KMS-11 (cell line): ENCODE measurements at regions not wholly inside any gene's neighbourhood (a gene's known extent, or its start where the extent isn't known, plus 50 kb on each side); places are given as distances from the start of the nearest gene placed in this dataset.
A peak's percentile ranks its signal among the peaks of the same experiment; 100 is the strongest.

Experiments used
- H2AFZ ChIP-seq: fragments of 200-600 bp; sonication (generic); 2 replicates; pipeline ENCODE4 v1.6.1; 2016; ENCODE audit warnings: antibody characterized with exemption, mixed run types, low read depth
- H3K27ac ChIP-seq: fragments of 200-600 bp; sonication (generic); 2 replicates; pipeline ENCODE4 v1.6.1; 2016; ENCODE audit warnings: mild to moderate bottlenecking, mixed run types
- H3K27me3 ChIP-seq: fragments of 200-600 bp; sonication (generic); 2 replicates; pipeline ENCODE4 v1.6.1; 2017; ENCODE audit warnings: mild to moderate bottlenecking, low read depth, mixed run types, moderate library complexity; ENCODE audit not compliant: insufficient read depth
- H3K36me3 ChIP-seq: fragments of 200-600 bp; sonication (generic); 2 replicates; pipeline ENCODE4 v1.6.1; 2017; ENCODE audit warnings: mild to moderate bottlenecking, mixed run types; ENCODE audit not compliant: insufficient read depth
- H3K4me1 ChIP-seq: fragments of 200-600 bp; sonication (generic); 2 replicates; pipeline ENCODE4 v1.6.1; 2016; ENCODE audit warnings: mild to moderate bottlenecking, low read depth, mixed run types; ENCODE audit not compliant: poor library complexity, severe bottlenecking
- H3K4me2 ChIP-seq: fragments of 200-600 bp; sonication (generic); 2 replicates; pipeline ENCODE4 v1.7.0; 2016; ENCODE audit warnings: mild to moderate bottlenecking, mixed run types
- H3K4me3 ChIP-seq: fragments of 200-600 bp; sonication (generic); IDR thresholded peaks from 2 replicates; pipeline ENCODE4 v1.6.1; 2017; ENCODE audit warnings: low read depth, low read length, mixed read lengths; ENCODE audit not compliant: insufficient read depth
- H3K79me2 ChIP-seq: fragments of 200-600 bp; sonication (generic); 2 replicates; pipeline ENCODE4 v1.6.1; 2016; ENCODE audit warnings: low read depth, mixed run types; ENCODE audit not compliant: insufficient read depth
- H3K9ac ChIP-seq: fragments of 200-600 bp; sonication (generic); 2 replicates; pipeline ENCODE4 v1.6.1; 2016; ENCODE audit warnings: mild to moderate bottlenecking, mixed run types
- H4K20me1 ChIP-seq: fragments of 200-600 bp; sonication (generic); 2 replicates; pipeline ENCODE4 v1.6.1; 2016; ENCODE audit warnings: mild to moderate bottlenecking, mixed run types; ENCODE audit not compliant: insufficient read depth
- TF ChIP-seq, protein P1 (sequence below): fragments of 200-600 bp; sonication (generic); conservative IDR thresholded peaks from 2 replicates; pipeline ENCODE4 v1.6.1; 2017; ENCODE audit warnings: low read depth, mild to moderate bottlenecking, antibody characterized with exemption, low read length, moderate library complexity, mixed read lengths

DNA sequence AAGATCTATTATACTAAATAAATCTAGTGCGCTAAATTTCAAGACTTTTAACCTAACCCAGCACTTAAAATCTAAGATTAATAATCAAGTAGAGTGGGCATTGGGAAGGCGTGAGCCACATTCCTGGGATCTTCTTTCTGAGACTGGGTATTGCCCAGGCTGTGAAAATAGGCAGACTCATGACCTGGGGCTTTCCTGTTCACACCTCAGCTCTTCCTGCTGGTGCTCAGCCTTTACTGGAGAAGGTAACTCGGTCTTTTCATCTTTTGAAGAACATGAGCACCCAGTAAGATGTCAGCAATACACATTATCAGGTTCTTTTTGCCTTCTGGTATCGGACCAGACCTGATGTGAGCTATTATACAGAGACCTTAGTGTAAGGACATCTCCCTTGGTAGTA, 500.5 kb downstream of the PLCL1 start:
- Histone ChIP-seq H3K4me3 (no peak overlapping the region), H3K4me2 (no peak overlapping the region), H3K27me3 (no peaks in the 10 kb centered on the region), H3K36me3 (no peaks in the 10 kb centered on the region), H3K27ac (no peak overlapping the region), H3K9ac (no peak overlapping the region), H4K20me1 (no peaks in the 10 kb centered on the region), H3K4me1 (peaks cover 3% of the 10 kb centered on the region), H2AFZ (no peak overlapping the region), H3K79me2 (no peaks in the 10 kb centered on the region)
- TF ChIP-seq, protein P1, sequence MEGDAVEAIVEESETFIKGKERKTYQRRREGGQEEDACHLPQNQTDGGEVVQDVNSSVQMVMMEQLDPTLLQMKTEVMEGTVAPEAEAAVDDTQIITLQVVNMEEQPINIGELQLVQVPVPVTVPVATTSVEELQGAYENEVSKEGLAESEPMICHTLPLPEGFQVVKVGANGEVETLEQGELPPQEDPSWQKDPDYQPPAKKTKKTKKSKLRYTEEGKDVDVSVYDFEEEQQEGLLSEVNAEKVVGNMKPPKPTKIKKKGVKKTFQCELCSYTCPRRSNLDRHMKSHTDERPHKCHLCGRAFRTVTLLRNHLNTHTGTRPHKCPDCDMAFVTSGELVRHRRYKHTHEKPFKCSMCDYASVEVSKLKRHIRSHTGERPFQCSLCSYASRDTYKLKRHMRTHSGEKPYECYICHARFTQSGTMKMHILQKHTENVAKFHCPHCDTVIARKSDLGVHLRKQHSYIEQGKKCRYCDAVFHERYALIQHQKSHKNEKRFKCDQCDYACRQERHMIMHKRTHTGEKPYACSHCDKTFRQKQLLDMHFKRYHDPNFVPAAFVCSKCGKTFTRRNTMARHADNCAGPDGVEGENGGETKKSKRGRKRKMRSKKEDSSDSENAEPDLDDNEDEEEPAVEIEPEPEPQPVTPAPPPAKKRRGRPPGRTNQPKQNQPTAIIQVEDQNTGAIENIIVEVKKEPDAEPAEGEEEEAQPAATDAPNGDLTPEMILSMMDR, result no peak

DNA sequence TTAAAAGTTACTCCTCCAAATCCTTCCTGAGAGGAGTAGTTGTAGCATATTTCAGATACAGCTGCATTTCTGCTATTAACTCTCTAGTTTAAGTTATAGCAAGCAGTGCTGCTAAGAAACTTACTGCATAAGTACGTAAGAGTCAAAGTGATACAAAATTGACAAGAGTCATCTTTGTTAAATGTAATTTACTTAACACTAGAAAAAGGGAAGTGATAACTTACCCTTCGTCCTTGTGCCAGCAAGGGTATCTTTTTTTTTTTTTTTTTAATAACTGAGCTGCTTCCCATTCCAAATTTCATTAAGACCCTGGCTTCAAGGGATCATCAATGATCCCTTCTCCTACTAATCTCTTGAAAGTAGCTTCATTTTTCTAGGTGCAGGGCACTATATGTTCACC, 493.0 kb downstream of the PLCL1 start:
- H3K27me3 ChIP-seq, result no peaks in the 10 kb centered on the region
- no peaks in the 10 kb centered on the region for H4K20me1 ChIP-seq
- TF ChIP-seq, protein P1, result no peak
- H3K4me2 ChIP-seq, result no peak overlapping the region
- H3K4me3 ChIP-seq, result no peak overlapping the region
- H2AFZ ChIP-seq, result no peak overlapping the region
- no peak overlapping the region for H3K9ac ChIP-seq
- H3K27ac ChIP-seq, result no peak overlapping the region
- H3K36me3 ChIP-seq, result no peaks in the 10 kb centered on the region
- H3K79me2 ChIP-seq, result no peaks in the 10 kb centered on the region
- no peaks in the 10 kb centered on the region for H3K4me1 ChIP-seq

DNA sequence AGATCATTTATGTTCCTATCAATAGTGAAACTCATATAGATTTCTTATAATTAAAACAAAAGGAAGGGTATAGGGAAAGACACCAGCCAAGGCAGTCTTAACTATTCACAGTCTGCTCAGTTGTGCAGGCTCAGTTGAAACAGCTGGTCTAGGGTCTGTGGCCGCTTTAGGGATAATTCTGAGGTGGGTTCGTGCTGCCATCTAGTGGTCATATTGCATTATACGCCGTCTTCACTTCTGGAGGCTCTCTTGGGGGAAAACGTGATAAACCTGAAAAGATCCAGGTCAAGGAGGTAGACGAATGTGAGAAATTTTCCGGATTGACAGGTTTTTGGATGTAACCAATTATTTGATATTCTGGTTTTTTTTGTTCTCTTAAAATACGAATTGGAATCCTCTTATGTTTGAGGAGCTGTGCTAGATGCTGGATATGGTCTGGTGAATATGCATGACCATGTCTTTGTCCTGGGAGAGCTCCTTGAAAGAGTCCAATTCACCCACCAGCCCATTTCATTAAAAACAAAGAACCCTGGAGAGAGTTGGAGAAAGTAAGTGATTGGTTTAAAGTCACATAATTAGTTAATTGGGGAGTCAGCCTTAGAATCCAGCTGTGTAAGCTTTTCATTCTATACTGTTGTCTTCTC, 492.4 kb downstream of the PLCL1 start:
- Histone ChIP-seq H4K20me1 (no peaks in the 10 kb centered on the region), H3K4me2 (no peak overlapping the region)

DNA sequence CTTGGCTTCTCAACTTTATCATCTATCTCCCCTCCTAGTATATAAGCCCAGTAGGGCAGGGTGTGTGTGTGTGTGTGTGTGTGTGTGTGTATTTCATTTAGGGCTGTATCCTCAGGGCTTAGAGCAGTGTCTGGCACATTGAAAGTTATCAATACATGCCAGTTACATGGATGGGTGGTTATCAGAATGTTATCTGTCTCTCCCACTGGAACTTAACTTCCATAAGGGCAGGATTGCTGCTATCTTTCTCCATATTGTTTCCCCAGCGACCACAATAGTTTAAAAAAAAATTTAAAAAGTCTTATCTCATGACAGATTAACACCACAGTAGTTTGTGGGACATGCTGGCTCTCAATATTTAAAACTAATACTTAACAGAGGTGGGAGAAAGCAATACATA, 488.9 kb downstream of the PLCL1 start:
- Histone ChIP-seq H3K36me3 (no peaks in the 10 kb centered on the region), H3K27ac (no peak overlapping the region)
- TF ChIP-seq, protein P1, result no peak

More for the DNA sequence above, 492.4 kb downstream of the PLCL1 start:
- Histone ChIP-seq H3K4me1 (no peaks in the 10 kb centered on the region), H3K4me3 (no peak overlapping the region), H3K27me3 (no peaks in the 10 kb centered on the region), H3K36me3 (no peaks in the 10 kb centered on the region), H3K9ac (no peak overlapping the region), H2AFZ (no peak overlapping the region), H3K79me2 (no peaks in the 10 kb centered on the region), H3K27ac (no peak overlapping the region)
- TF ChIP-seq, protein P1, result peak; percentile 81

More for the DNA sequence above, 488.9 kb downstream of the PLCL1 start:
- no peaks in the 10 kb centered on the region for H3K79me2 ChIP-seq
- H3K4me3 ChIP-seq, result no peak overlapping the region
- no peaks in the 10 kb centered on the region for H4K20me1 ChIP-seq
- no peak overlapping the region for H2AFZ ChIP-seq
- H3K4me1 ChIP-seq, result no peaks in the 10 kb centered on the region
- H3K27me3 ChIP-seq, result no peaks in the 10 kb centered on the region
- no peak overlapping the region for H3K9ac ChIP-seq
- H3K4me2 ChIP-seq, result no peak overlapping the region
